Hematopoietic multipotent progenitor cell treated with erythropoietin and hydrocortisone succinate and interleukin-3 and kit ligand, for 4 days (in vitro differentiated cells): ENCODE measurements at regions not wholly inside any gene's neighbourhood (a gene's known extent, or its start where the extent isn't known, plus 50 kb on each side); places are given as distances from the start of the nearest gene placed in this dataset.
"Not testable (repeated sequence)": the region's sequence is repeated elsewhere in the genome, so short reads cannot be mapped to it uniquely, and the experiment has no call there.

Experiments used
- DNase-seq: peaks from one replicate; pipeline ENCODE4 v3.0.0-alpha.2; 2015

- DNase-seq: no peak
Measured at GRCh38 chr12:59517522-59517921, 78.3 kb upstream of the SLC16A7 start.

- DNase-seq: no peak
Measured at GRCh38 chr12:59500915-59501314, 94.9 kb upstream of the SLC16A7 start.

GRCh38 chr12:59500335-59500734 is 95.5 kb upstream of the SLC16A7 start:
- DNase-seq: no peak

- no peak for DNase-seq
Measured at GRCh38 chr12:59499774-59500173, 96.1 kb upstream of the SLC16A7 start.

GRCh38 chr12:59494617-59495016 is 101.2 kb upstream of the SLC16A7 start:
- no peak for DNase-seq

GRCh38 chr12:59491877-59492276 is 104.0 kb upstream of the SLC16A7 start:
- DNase-seq: peak; percentile 41

- no peak for DNase-seq
Measured at GRCh38 chr12:59486827-59487226, 109.0 kb upstream of the SLC16A7 start.

GRCh38 chr12:59484575-59484974 is 111.3 kb upstream of the SLC16A7 start:
- DNase-seq: peak; percentile 22

GRCh38 chr12:59474236-59474635 is 121.6 kb upstream of the SLC16A7 start:
- peak; percentile 14 for DNase-seq

GRCh38 chr12:59472273-59472672 is 123.6 kb upstream of the SLC16A7 start:
- peak; percentile 83 for DNase-seq

GRCh38 chr12:59459966-59460660 is 135.7 kb upstream of the SLC16A7 start:
- DNase-seq: no peak

- no peak for DNase-seq
Measured at GRCh38 chr12:59453475-59453874, 142.4 kb upstream of the SLC16A7 start.

GRCh38 chr12:59452746-59453145 is 143.1 kb upstream of the SLC16A7 start:
- DNase-seq: no peak

- DNase-seq: no peak
Measured at GRCh38 chr12:59452259-59452658, 143.6 kb upstream of the SLC16A7 start.

- no peak for DNase-seq
Measured at GRCh38 chr12:59446116-59446515, 149.7 kb upstream of the SLC16A7 start.

GRCh38 chr12:59444932-59445331 is 150.9 kb upstream of the SLC16A7 start:
- peak; percentile 43 for DNase-seq

GRCh38 chr12:59432057-59432456 is 163.8 kb upstream of the SLC16A7 start:
- peak; percentile 28 for DNase-seq

- peak; percentile 24 for DNase-seq
Measured at GRCh38 chr12:59431266-59431665, 164.6 kb upstream of the SLC16A7 start.

GRCh38 chr12:59429766-59430165 is 166.1 kb upstream of the SLC16A7 start:
- no peak for DNase-seq

GRCh38 chr12:59425798-59426197 is 170.0 kb upstream of the SLC16A7 start:
- DNase-seq: no peak

GRCh38 chr12:59424666-59425065 is 171.2 kb upstream of the SLC16A7 start:
- DNase-seq: not testable (repeated sequence)

- no peak for DNase-seq
Measured at GRCh38 chr12:59414051-59414450, 181.8 kb upstream of the SLC16A7 start.

GRCh38 chr12:59408431-59408830 is 187.4 kb upstream of the SLC16A7 start:
- no peak for DNase-seq

- peak; percentile 10 for DNase-seq
Measured at GRCh38 chr12:59407799-59408198, 188.0 kb upstream of the SLC16A7 start.

GRCh38 chr12:59405992-59406391 is 189.8 kb upstream of the SLC16A7 start:
- DNase-seq: no peak
